Mesenchymal stem cell (in vitro differentiated cells and primary cell): ENCODE measurements at regions not wholly inside any gene's neighbourhood (a gene's known extent, or its start where the extent isn't known, plus 50 kb on each side); places are given as distances from the start of the nearest gene placed in this dataset.

Experiments
- DNase-seq: peaks from one replicate; pipeline ENCODE4 v3.0.0-alpha.2; 2013
- H2AFZ ChIP-seq: one replicate; pipeline ENCODE4 v1.6.1; 2013; ENCODE audit warnings: low read depth, mild to moderate bottlenecking, control low read depth, inconsistent platforms, low read length, moderate library complexity
- H2AK5ac ChIP-seq: 2 replicates; pipeline ENCODE4 v1.6.1; 2013; ENCODE audit warnings: low read length, moderate library complexity, mild to moderate bottlenecking, inconsistent platforms; ENCODE audit not compliant: severe bottlenecking
- H2BK120ac ChIP-seq: one replicate; pipeline ENCODE4 v1.6.1; 2013; ENCODE audit warnings: low read depth, mild to moderate bottlenecking, inconsistent platforms, low read length, moderate library complexity
- H2BK12ac ChIP-seq, 2 experiments: one replicate each; pipeline ENCODE4 v1.6.1; 2013; ENCODE audit warnings: inconsistent platforms in 2 of 2, low read length in 2 of 2, mild to moderate bottlenecking in 2 of 2, moderate library complexity in 2 of 2, control low read depth in 1 of 2
- H2BK15ac ChIP-seq: one replicate; pipeline ENCODE4 v1.6.1; 2013; ENCODE audit warnings: mild to moderate bottlenecking, low read depth, inconsistent platforms; ENCODE audit not compliant: poor library complexity, severe bottlenecking
- H2BK5ac ChIP-seq: 2 replicates; pipeline ENCODE4 v1.6.1; 2013; ENCODE audit warnings: low read depth, mild to moderate bottlenecking, low read length, control low read depth, inconsistent platforms; ENCODE audit not compliant: poor library complexity, severe bottlenecking
- H3K14ac ChIP-seq, 2 experiments: one replicate each; pipeline ENCODE4 v1.6.1; 2013; ENCODE audit warnings: inconsistent platforms in 2 of 2, low read length in 2 of 2, control low read depth in 1 of 2, mild to moderate bottlenecking in 1 of 2, moderate library complexity in 1 of 2
- H3K18ac ChIP-seq, 2 experiments: one replicate each; pipeline ENCODE4 v1.6.1; 2013; ENCODE audit warnings: inconsistent platforms in 2 of 2, low read length in 2 of 2, control low read depth in 1 of 2, low read depth in 1 of 2, mild to moderate bottlenecking in 1 of 2
- H3K23ac ChIP-seq, 2 experiments: one replicate each; pipeline ENCODE4 v1.6.1; 2013; ENCODE audit warnings: inconsistent platforms in 2 of 2, low read length in 2 of 2, mild to moderate bottlenecking in 2 of 2, moderate library complexity in 2 of 2, control low read depth in 1 of 2
- H3K27ac ChIP-seq: 2 replicates; pipeline ENCODE4 v1.5.1; 2013; ENCODE audit warnings: mild to moderate bottlenecking, moderate library complexity, low read length, control low read depth, inconsistent platforms; ENCODE audit not compliant: poor library complexity, severe bottlenecking
- H3K27me3 ChIP-seq, 2 experiments: 2 replicates each; pipeline versions ENCODE4 v1.6.1 to v1.7.0; 2013; ENCODE audit warnings: low read length in 2 of 2, mild to moderate bottlenecking in 2 of 2, moderate library complexity in 2 of 2, control low read depth in 1 of 2, inconsistent platforms in 1 of 2; ENCODE audit not compliant: control insufficient read depth in 1 of 2, insufficient read depth in 1 of 2
- H3K36me3 ChIP-seq, 2 experiments: 2 replicates each; pipeline versions ENCODE4 v1.6.1 to v1.7.0; 2013; ENCODE audit warnings: low read length in 2 of 2, control low read depth in 1 of 2, inconsistent platforms in 1 of 2, low read depth in 1 of 2, mild to moderate bottlenecking in 1 of 2; ENCODE audit not compliant: insufficient read depth in 2 of 2, control insufficient read depth in 1 of 2
- H3K4ac ChIP-seq, 2 experiments: one replicate each; pipeline ENCODE4 v1.6.1; 2013; ENCODE audit warnings: inconsistent platforms in 2 of 2, low read length in 2 of 2, mild to moderate bottlenecking in 2 of 2, moderate library complexity in 2 of 2, control low read depth in 1 of 2, low read depth in 1 of 2
- H3K4me1 ChIP-seq: 2 replicates; pipeline ENCODE4 v1.6.1; 2013; ENCODE audit warnings: low read depth, low read length, control low read depth; ENCODE audit not compliant: control insufficient read depth, insufficient read depth
- H3K4me2 ChIP-seq: 2 replicates; pipeline ENCODE4 v1.6.1; 2013; ENCODE audit warnings: low read length, mild to moderate bottlenecking, inconsistent platforms; ENCODE audit not compliant: poor library complexity, severe bottlenecking
- H3K4me3 ChIP-seq, 2 experiments: 2 replicates each; pipeline versions ENCODE4 v1.5.1 to v1.7.0; 2013; ENCODE audit warnings: low read length in 2 of 2, mild to moderate bottlenecking in 2 of 2, control low read depth in 1 of 2, low read depth in 1 of 2; ENCODE audit not compliant: insufficient read depth in 1 of 2
- H3K79me1 ChIP-seq: replicated peaks from 2 replicates; pipeline ENCODE4 v1.6.1; 2013; ENCODE audit warnings: mild to moderate bottlenecking, control low read depth, low read length, inconsistent platforms; ENCODE audit not compliant: poor library complexity, severe bottlenecking
- H3K9ac ChIP-seq: 2 replicates; pipeline ENCODE4 v1.7.0; 2013; ENCODE audit warnings: mild to moderate bottlenecking, low read length, moderate library complexity
- H3K9me3 ChIP-seq: 2 replicates; pipeline ENCODE4 v1.7.0; 2013; ENCODE audit warnings: mild to moderate bottlenecking, low read length; ENCODE audit not compliant: control insufficient read depth
- H4K8ac ChIP-seq: one replicate; pipeline ENCODE4 v1.6.1; 2013; ENCODE audit warnings: inconsistent platforms, mild to moderate bottlenecking, low read length, moderate library complexity
- H4K91ac ChIP-seq: one replicate; pipeline ENCODE4 v1.6.1; 2013; ENCODE audit warnings: mild to moderate bottlenecking, low read length, inconsistent platforms
- WGBS: methylation state at CpG from one replicate; pipeline ENCODE4 v1.1.7; 2013; ENCODE audit warnings: mixed read lengths; 5-methylcytosine and 5-hydroxymethylcytosine counted together

DNA sequence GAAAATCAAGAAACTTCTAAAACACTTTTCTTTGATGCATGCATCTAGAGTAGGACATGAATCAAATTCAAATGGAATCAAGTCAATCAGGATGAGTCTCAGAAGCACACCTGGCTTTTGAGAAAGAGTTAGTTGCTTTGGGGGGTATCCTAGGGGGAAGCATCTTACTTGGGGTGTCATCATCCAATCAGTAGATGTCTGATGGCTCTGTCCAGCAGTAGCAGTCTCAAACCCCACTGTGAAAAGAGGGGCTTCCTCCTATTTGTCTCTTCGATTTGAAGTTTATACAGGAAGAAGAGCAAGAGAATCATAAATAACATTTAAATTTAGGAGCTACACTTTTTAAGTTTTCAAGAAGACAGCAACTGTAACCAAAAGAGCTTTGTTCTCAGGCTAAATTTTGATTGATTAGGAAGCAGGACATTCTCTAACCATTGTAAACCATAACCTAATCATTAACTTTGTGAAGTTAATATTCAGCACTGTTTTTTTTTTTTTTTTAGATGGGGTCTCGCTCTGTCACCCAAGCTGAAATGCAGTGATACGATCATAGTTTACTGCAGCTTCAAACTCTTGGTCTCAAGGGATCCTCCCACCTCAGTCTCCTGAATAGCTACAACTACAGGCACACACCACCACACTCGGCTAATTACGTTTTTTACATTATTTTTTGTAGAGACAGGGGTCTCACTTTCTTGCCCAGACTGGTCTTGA is 614.7 kb downstream of the CSNK1G3 start:
- no peak overlapping the region for H3K23ac ChIP-seq
- no peaks in the 10 kb centered on the region for H3K79me1 ChIP-seq

GRCh38 chr5:124124711-124125229 is 612.8 kb downstream of the CSNK1G3 start:
- H3K79me1 ChIP-seq, result no peaks in the 10 kb centered on the region
- no peaks in the 10 kb centered on the region for H3K36me3 ChIP-seq
- no peak overlapping the region for H3K27ac ChIP-seq
- no peak overlapping the region for H2BK5ac ChIP-seq
- H3K4me3 ChIP-seq, result no peak overlapping the region
- no peak overlapping the region for H3K4ac ChIP-seq
- no peak overlapping the region for H2AK5ac ChIP-seq
- peak; percentile 20 for DNase-seq
- H3K4me2 ChIP-seq, result no peak overlapping the region
- H3K4me1 ChIP-seq, result peaks cover 7% of the 10 kb centered on the region
- no peaks in the 10 kb centered on the region for H3K27me3 ChIP-seq
- no peak overlapping the region for H3K9ac ChIP-seq
- H3K9me3 ChIP-seq, result peaks cover 5% of the 10 kb centered on the region
- H3K18ac ChIP-seq, result no peak overlapping the region
- H2AFZ ChIP-seq, result no peak overlapping the region
- H4K8ac ChIP-seq, result no peak overlapping the region
- no peak overlapping the region for H2BK15ac ChIP-seq
- H3K23ac ChIP-seq, result no peak overlapping the region
- H4K91ac ChIP-seq, result no peak overlapping the region
- H2BK12ac ChIP-seq, result no peak overlapping the region
- no peak overlapping the region for H3K14ac ChIP-seq
- H2BK120ac ChIP-seq, result no peak overlapping the region
- WGBS, result 74% methylated on average over 1 of the region's 1 CpG

More for the DNA sequence above, 614.7 kb downstream of the CSNK1G3 start:
- Histone ChIP-seq H3K14ac (no peak overlapping the region), H3K4me2 (no peak overlapping the region), H2BK12ac (no peak overlapping the region), H2BK5ac (no peak overlapping the region), H4K91ac (no peak overlapping the region), H3K4ac (no peak overlapping the region), H3K27me3 (no peaks in the 10 kb centered on the region), H3K4me1 (peaks cover 7% of the 10 kb centered on the region), H2BK120ac (no peak overlapping the region), H3K18ac (no peak overlapping the region), H3K4me3 (no peak overlapping the region), H2BK15ac (no peak overlapping the region), H3K9ac (no peak overlapping the region), H2AK5ac (no peak overlapping the region), H3K27ac (no peak overlapping the region), H3K36me3 (no peaks in the 10 kb centered on the region), H2AFZ (no peak overlapping the region), H3K9me3 (no peaks in the 10 kb centered on the region), H4K8ac (no peak overlapping the region)
- WGBS, result 91% methylated on average over 3 of the region's 5 CpGs
- DNase-seq, result no peak

GRCh38 chr5:124121198-124121597 is 609.2 kb downstream of the CSNK1G3 start:
- Histone ChIP-seq H3K27ac (no peak overlapping the region), H2BK5ac (no peak overlapping the region), H2BK15ac (no peak overlapping the region), H4K8ac (no peak overlapping the region), H3K18ac (no peak overlapping the region), H3K27me3 (no peaks in the 10 kb centered on the region), H3K9me3 (peaks cover 5% of the 10 kb centered on the region), H2AK5ac (no peak overlapping the region), H3K4me1 (peaks cover 3% of the 10 kb centered on the region), H3K4ac (no peak overlapping the region), H3K14ac (no peak overlapping the region), H2AFZ (no peak overlapping the region), H4K91ac (no peak overlapping the region), H3K23ac (no peak overlapping the region), H3K79me1 (no peaks in the 10 kb centered on the region), H3K4me3 (no peak overlapping the region), H2BK12ac (no peak overlapping the region), H3K36me3 (no peaks in the 10 kb centered on the region), H3K9ac (no peak overlapping the region), H2BK120ac (no peak overlapping the region), H3K4me2 (no peak overlapping the region)
- DNase-seq, result no peak
- 96% methylated on average over 2 of the region's 2 CpGs for WGBS

DNA sequence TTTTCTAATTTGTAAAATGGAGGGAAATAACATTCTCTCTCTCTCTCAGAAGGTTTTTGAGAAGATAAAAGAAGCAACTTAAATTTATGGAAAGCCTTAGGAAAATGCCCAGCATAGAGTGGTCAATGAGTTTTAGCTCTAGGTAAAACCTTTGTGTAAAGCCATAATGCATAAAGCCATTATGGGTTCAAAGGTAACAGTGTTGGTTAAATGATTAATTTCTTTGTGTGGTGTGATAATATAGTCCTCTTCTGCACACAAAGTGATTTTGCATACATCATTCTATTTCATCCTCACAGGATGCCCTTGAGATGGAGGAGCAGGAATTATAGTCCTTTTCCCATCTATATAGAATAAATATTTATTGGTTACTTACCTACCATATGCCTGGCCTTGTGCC is 602.9 kb downstream of the CSNK1G3 start:
- DNase-seq, result no peak
- Histone ChIP-seq H3K79me1 (no peaks in the 10 kb centered on the region), H2BK5ac (no peak overlapping the region), H3K4me1 (no peaks in the 10 kb centered on the region), H3K36me3 (no peaks in the 10 kb centered on the region), H3K4me2 (no peak overlapping the region), H2BK15ac (no peak overlapping the region), H2BK120ac (no peak overlapping the region), H3K14ac (no peak overlapping the region), H2BK12ac (no peak overlapping the region), H3K27ac (no peak overlapping the region), H2AFZ (no peak overlapping the region), H3K9ac (no peak overlapping the region), H3K4ac (no peak overlapping the region), H2AK5ac (no peak overlapping the region), H4K8ac (no peak overlapping the region), H3K27me3 (no peaks in the 10 kb centered on the region), H3K18ac (no peak overlapping the region), H3K23ac (no peak overlapping the region), H3K4me3 (no peak overlapping the region), H3K9me3 (no peaks in the 10 kb centered on the region), H4K91ac (no peak overlapping the region)
